ENCODE measurements at regions not wholly inside any gene's neighbourhood (a gene's known extent, or its start where the extent isn't known, plus 50 kb on each side); places are given as distances from the start of the nearest gene placed in this dataset.
"Not testable (repeated sequence)": the region's sequence is repeated elsewhere in the genome, so short reads cannot be mapped to it uniquely, and the experiment has no call there.

- DNase-seq (ENCODE audit: low spot score): no peak
Observed at GRCh38 chr15:95609096-95609495, 721.4 kb upstream of the NR2F2 start.

GRCh38 chr15:95610945-95611344 lies 719.6 kb upstream of the NR2F2 start:
- no peak for DNase-seq (ENCODE audit: low spot score)

- DNase-seq (ENCODE audit: low spot score): no peak
Observed at GRCh38 chr15:95615436-95615835, 715.1 kb upstream of the NR2F2 start.

- DNase-seq (ENCODE audit: low spot score): no peak
Observed at GRCh38 chr15:95616306-95616705, 714.2 kb upstream of the NR2F2 start.

- DNase-seq (ENCODE audit: low spot score): no peak
Observed at GRCh38 chr15:95620934-95621579, 709.4 kb upstream of the NR2F2 start.

- DNase-seq (ENCODE audit: low spot score): no peak
Observed at GRCh38 chr15:95622843-95623242, 707.7 kb upstream of the NR2F2 start.

GRCh38 chr15:95624100-95624499 lies 706.4 kb upstream of the NR2F2 start:
- DNase-seq (ENCODE audit: low spot score): no peak

GRCh38 chr15:95624616-95625361 lies 705.7 kb upstream of the NR2F2 start:
- DNase-seq (ENCODE audit: low spot score): no peak

- DNase-seq (ENCODE audit: low spot score): no peak
Observed at GRCh38 chr15:95626501-95627361, 703.8 kb upstream of the NR2F2 start.

- DNase-seq (ENCODE audit: low spot score): no peak
Observed at GRCh38 chr15:95629503-95630168, 700.9 kb upstream of the NR2F2 start.

GRCh38 chr15:95630683-95631082 lies 699.8 kb upstream of the NR2F2 start:
- no peak for DNase-seq (ENCODE audit: low spot score)

GRCh38 chr15:95635666-95636065 lies 694.8 kb upstream of the NR2F2 start:
- no peak for DNase-seq (ENCODE audit: low spot score)

- DNase-seq (ENCODE audit: low spot score): no peak
Observed at GRCh38 chr15:95636107-95636506, 694.4 kb upstream of the NR2F2 start.

- not testable (repeated sequence) for DNase-seq (ENCODE audit: low spot score)
Observed at GRCh38 chr15:95637234-95637633, 693.3 kb upstream of the NR2F2 start.

GRCh38 chr15:95639208-95639607 lies 691.3 kb upstream of the NR2F2 start:
- no peak for DNase-seq (ENCODE audit: low spot score)

- no peak for DNase-seq (ENCODE audit: low spot score)
Observed at GRCh38 chr15:95644100-95644875, 686.2 kb upstream of the NR2F2 start.

- no peak for DNase-seq (ENCODE audit: low spot score)
Observed at GRCh38 chr15:95645791-95646338, 684.6 kb upstream of the NR2F2 start.

GRCh38 chr15:95646484-95647273 lies 683.8 kb upstream of the NR2F2 start:
- no peak for DNase-seq (ENCODE audit: low spot score)

- DNase-seq (ENCODE audit: low spot score): no peak
Observed at GRCh38 chr15:95647531-95648277, 682.8 kb upstream of the NR2F2 start.
